MCF 10A (cell line): ENCODE measurements at regions not wholly inside any gene's neighbourhood (a gene's known extent, or its start where the extent isn't known, plus 50 kb on each side); places are given as distances from the start of the nearest gene placed in this dataset.

ENCODE experiments used
- BruUV-seq: library from RNA; stranded (reverse); fragments of 400-500 nt; replicated peaks from 2 replicates; lab custom pipeline; 2021; lab: Mats Ljungman, UMichigan
- CTCF ChIA-PET: fragments of 300-600 bp; sonication (Branson Sonifier 250); formaldehyde crosslinking; extraction: SDS; loops from one replicate; lab custom pipeline; 2021; ENCODE audit warnings: antibody characterized with exemption, inconsistent platforms; lab: Yijun Ruan, JAX
- POLR2A ChIA-PET: fragments of 300-600, 350-650 bp; sonication (Branson Sonifier 250); formaldehyde crosslinking; extraction: SDS; loops from one replicate; lab custom pipeline; 2020; ENCODE audit warnings: antibody characterized with exemption, inconsistent platforms; lab: Yijun Ruan, JAX
- DNase-seq: peaks from one replicate; pipeline ENCODE4 v3.0.0-alpha.2; 2018; ENCODE audit not compliant: unreplicated experiment
- H3K27ac Mint-ChIP-seq: one replicate; pipeline ENCODE4 v1.8.0; 2022; ENCODE audit warnings: mild to moderate bottlenecking, low read depth, mixed read lengths; ENCODE audit not compliant: unreplicated experiment
- H3K27me3 Mint-ChIP-seq: one replicate; pipeline ENCODE4 v1.8.0; 2022; ENCODE audit warnings: mixed read lengths; ENCODE audit not compliant: insufficient read depth, unreplicated experiment
- H3K36me3 Mint-ChIP-seq: one replicate; pipeline ENCODE4 v1.8.0; 2022; ENCODE audit warnings: mild to moderate bottlenecking, moderate library complexity, mixed read lengths; ENCODE audit not compliant: insufficient read depth, unreplicated experiment
- H3K4me1 Mint-ChIP-seq: one replicate; pipeline ENCODE4 v1.8.0; 2022; ENCODE audit warnings: mixed read lengths; ENCODE audit not compliant: insufficient read depth, unreplicated experiment
- H3K4me3 Mint-ChIP-seq: one replicate; pipeline ENCODE4 v1.8.0; 2022; ENCODE audit warnings: mild to moderate bottlenecking, moderate library complexity, mixed read lengths; ENCODE audit not compliant: unreplicated experiment
- H3K9me3 Mint-ChIP-seq: one replicate; pipeline ENCODE4 v1.8.0; 2022; ENCODE audit warnings: mixed read lengths; ENCODE audit not compliant: unreplicated experiment
- CTCF ChIP-seq: fragments of 200-600 bp; IDR thresholded peaks from one replicate; pipeline ENCODE4 v1.8.0; 2022; ENCODE audit warnings: antibody characterized with exemption, mild to moderate bottlenecking; ENCODE audit not compliant: unreplicated experiment
- intact Hi-C: fragments of 100-400 bp; cut with micrococcal nuclease; formaldehyde crosslinking; loops from 2 replicates; pipeline ENCODE4 v1.14.1; 2022

GRCh38 chr3:181886676-181887075 is 175.0 kb downstream of the SOX2 start:
- intact Hi-C loops, result no loop called here
- Mint-ChIP-seq H3K4me1 (no peaks in the 10 kb centered on the region), H3K27ac (no peak overlapping the region), H3K4me3 (no peak overlapping the region), H3K27me3 (no peaks in the 10 kb centered on the region), H3K36me3 (no peaks in the 10 kb centered on the region), H3K9me3 (no peaks in the 10 kb centered on the region)
- BruUV-seq, result no TSS peak
- TF ChIP-seq CTCF, result no peak
- CTCF ChIA-PET, result no interaction called here
- DNase-seq, result no peak
- POLR2A ChIA-PET, result interaction anchor here (0.5 to 1.1 kb wide), 3 partner anchors 28 to 203 kb away, joined by 3 to 4 read pairs (median 3); no protein-coding TSS in a partner anchor

DNA sequence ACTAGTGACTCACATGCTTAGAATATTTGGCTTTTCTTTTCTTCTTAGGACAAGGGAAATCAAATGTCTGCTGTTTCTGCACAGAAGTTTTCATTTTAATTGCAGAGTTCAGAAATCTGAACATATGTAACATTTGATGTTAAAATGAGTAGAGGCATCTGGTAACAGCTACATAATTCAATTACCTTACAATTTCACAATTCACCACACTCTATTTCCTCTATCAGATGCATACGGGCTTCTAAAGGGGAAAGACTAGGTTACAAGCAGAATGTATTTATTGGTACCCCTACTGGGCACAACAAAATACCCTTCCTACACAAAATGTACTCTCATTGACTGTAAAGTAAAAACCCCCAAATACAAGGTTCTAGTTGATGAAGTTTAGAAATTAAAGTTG is 176.0 kb downstream of the SOX2 start:
- TF ChIP-seq CTCF, result no peak
- ChIA-PET CTCF (no interaction called here), POLR2A (interaction anchor here (0.9 kb wide), 1 partner anchor 27 kb away, joined by 3 read pairs; no protein-coding TSS in a partner anchor)
- Mint-ChIP-seq H3K27me3 (no peaks in the 10 kb centered on the region), H3K9me3 (no peaks in the 10 kb centered on the region), H3K27ac (no peak overlapping the region), H3K36me3 (no peaks in the 10 kb centered on the region), H3K4me3 (no peak overlapping the region), H3K4me1 (no peaks in the 10 kb centered on the region)
- intact Hi-C loops, result no loop called here
- BruUV-seq, result no TSS peak
- no peak for DNase-seq

GRCh38 chr3:181888234-181888633 is 176.5 kb downstream of the SOX2 start:
- ChIA-PET CTCF (interaction anchor here (0.6 kb wide), 1 partner anchor 25 kb away, joined by 3 read pairs; no protein-coding TSS in a partner anchor), POLR2A (interaction anchor here (0.6 kb wide), 1 partner anchor 56 kb away, joined by 3 read pairs; no protein-coding TSS in a partner anchor)
- intact Hi-C loops, result no loop called here
- no peaks in the 10 kb centered on the region for H3K9me3 Mint-ChIP-seq
- no peak overlapping the region for H3K27ac Mint-ChIP-seq
- no peaks in the 10 kb centered on the region for H3K4me1 Mint-ChIP-seq
- no TSS peak for BruUV-seq
- H3K4me3 Mint-ChIP-seq, result no peak overlapping the region
- H3K36me3 Mint-ChIP-seq, result no peaks in the 10 kb centered on the region
- DNase-seq, result no peak
- TF ChIP-seq CTCF, result no peak
- H3K27me3 Mint-ChIP-seq, result no peaks in the 10 kb centered on the region

DNA sequence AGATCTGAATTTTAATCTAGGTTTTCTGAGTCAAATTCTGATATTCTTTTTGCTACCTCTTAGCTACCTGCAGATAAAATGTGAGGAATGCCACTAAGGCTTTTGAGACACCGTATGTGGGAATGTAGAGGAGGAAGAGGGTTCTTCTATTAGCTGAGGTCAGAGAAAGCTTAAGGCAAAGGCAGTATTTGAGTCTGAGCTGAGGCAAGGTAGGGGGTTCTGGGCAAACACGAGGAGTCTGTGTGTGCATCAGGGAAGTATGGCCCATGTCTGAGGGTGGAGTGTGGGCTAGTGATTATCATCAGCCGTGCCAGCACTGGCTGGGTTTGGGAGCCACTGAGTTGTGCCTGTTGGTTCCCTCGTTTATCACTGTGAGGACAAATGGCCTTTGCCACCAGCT is 181.1 kb downstream of the SOX2 start:
- Mint-ChIP-seq H3K9me3 (no peaks in the 10 kb centered on the region), H3K27ac (no peak overlapping the region)
- no TSS peak for BruUV-seq

More for the DNA sequence above, 181.1 kb downstream of the SOX2 start:
- TF ChIP-seq CTCF, result no peak
- H3K4me1 Mint-ChIP-seq, result no peaks in the 10 kb centered on the region
- no peaks in the 10 kb centered on the region for H3K27me3 Mint-ChIP-seq
- no peaks in the 10 kb centered on the region for H3K36me3 Mint-ChIP-seq
- ChIA-PET POLR2A (no interaction called here), CTCF (no interaction called here)
- no peak overlapping the region for H3K4me3 Mint-ChIP-seq
- intact Hi-C loops, result no loop called here
- DNase-seq, result no peak
